HepG2 (cell line): ENCODE measurements at regions not wholly inside any gene's neighbourhood (a gene's known extent, or its start where the extent isn't known, plus 50 kb on each side); places are given as distances from the start of the nearest gene placed in this dataset.

Experiments used
- NPAS2 ChIP-seq: sonication (generic); formaldehyde crosslinking; IDR thresholded peaks from 2 replicates; pipeline ENCODE4 v1.8.0; 2022; ENCODE audit warnings: mild to moderate bottlenecking, missing genetic modification reagents, borderline replicate concordance
- TF ChIP-seq, protein P1 (sequence below): sonication (generic); formaldehyde crosslinking; IDR thresholded peaks from 2 replicates; pipeline ENCODE4 v1.4.0; 2020; ENCODE audit warnings: missing genetic modification reagents
- TF ChIP-seq, protein P2 (sequence below): sonication (generic); formaldehyde crosslinking; IDR thresholded peaks from 2 replicates; pipeline ENCODE4 v1.5.0; 2020; ENCODE audit warnings: mild to moderate bottlenecking, missing genetic modification reagents, moderate library complexity

DNA sequence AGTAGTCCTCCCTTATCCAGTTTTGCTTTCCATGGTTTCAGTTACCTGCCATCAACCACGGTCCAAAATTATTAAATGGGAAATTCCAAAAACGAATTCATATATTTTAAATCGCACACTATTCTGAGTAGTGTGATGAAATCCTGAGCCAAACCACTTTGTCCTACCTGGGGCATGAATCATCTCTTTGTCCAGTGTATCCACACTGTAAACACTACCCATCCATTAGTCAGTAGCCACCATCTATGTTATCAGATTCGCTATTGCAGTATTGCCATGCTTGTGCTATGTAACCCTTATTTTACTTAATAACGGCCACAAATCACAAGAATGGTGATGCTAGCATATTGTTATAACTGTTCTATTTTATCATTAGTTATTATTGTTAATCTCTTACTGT is 704.6 kb downstream of the SMARCA1 start:
- TF ChIP-seq NPAS2 (CRISPR knock-in tag), result no peak
- TF ChIP-seq, protein P1, sequence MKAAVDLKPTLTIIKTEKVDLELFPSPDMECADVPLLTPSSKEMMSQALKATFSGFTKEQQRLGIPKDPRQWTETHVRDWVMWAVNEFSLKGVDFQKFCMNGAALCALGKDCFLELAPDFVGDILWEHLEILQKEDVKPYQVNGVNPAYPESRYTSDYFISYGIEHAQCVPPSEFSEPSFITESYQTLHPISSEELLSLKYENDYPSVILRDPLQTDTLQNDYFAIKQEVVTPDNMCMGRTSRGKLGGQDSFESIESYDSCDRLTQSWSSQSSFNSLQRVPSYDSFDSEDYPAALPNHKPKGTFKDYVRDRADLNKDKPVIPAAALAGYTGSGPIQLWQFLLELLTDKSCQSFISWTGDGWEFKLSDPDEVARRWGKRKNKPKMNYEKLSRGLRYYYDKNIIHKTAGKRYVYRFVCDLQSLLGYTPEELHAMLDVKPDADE (CRISPR knock-in tag), result no peak
- TF ChIP-seq, protein P2, sequence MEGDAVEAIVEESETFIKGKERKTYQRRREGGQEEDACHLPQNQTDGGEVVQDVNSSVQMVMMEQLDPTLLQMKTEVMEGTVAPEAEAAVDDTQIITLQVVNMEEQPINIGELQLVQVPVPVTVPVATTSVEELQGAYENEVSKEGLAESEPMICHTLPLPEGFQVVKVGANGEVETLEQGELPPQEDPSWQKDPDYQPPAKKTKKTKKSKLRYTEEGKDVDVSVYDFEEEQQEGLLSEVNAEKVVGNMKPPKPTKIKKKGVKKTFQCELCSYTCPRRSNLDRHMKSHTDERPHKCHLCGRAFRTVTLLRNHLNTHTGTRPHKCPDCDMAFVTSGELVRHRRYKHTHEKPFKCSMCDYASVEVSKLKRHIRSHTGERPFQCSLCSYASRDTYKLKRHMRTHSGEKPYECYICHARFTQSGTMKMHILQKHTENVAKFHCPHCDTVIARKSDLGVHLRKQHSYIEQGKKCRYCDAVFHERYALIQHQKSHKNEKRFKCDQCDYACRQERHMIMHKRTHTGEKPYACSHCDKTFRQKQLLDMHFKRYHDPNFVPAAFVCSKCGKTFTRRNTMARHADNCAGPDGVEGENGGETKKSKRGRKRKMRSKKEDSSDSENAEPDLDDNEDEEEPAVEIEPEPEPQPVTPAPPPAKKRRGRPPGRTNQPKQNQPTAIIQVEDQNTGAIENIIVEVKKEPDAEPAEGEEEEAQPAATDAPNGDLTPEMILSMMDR (CRISPR knock-in tag), result no peak
